Endodermal cell (in vitro differentiated cells): ENCODE measurements at regions not wholly inside any gene's neighbourhood (a gene's known extent, or its start where the extent isn't known, plus 50 kb on each side); places are given as distances from the start of the nearest gene placed in this dataset.

Source experiments
- DNase-seq: peaks from one replicate; pipeline ENCODE4 v3.0.0-alpha.2; 2017
- H3K27ac ChIP-seq: 2 replicates; pipeline ENCODE4 v1.5.1; 2013; ENCODE audit warnings: mild to moderate bottlenecking, low read depth, low read length, moderate library complexity
- H3K27me3 ChIP-seq: 2 replicates; pipeline ENCODE4 v1.6.1; 2013; ENCODE audit warnings: mild to moderate bottlenecking, low read length, moderate library complexity; ENCODE audit not compliant: insufficient read depth, control insufficient read depth, poor library complexity, severe bottlenecking
- H3K36me3 ChIP-seq: 2 replicates; pipeline ENCODE4 v1.7.0; 2013; ENCODE audit warnings: mild to moderate bottlenecking, low read length, moderate library complexity; ENCODE audit not compliant: control insufficient read depth, insufficient read depth
- H3K4me1 ChIP-seq: one replicate; pipeline ENCODE4 v1.7.0; 2013; ENCODE audit warnings: low read length; ENCODE audit not compliant: control insufficient read depth, insufficient read depth
- H3K4me3 ChIP-seq: 2 replicates; pipeline ENCODE4 v1.5.1; 2013; ENCODE audit warnings: mild to moderate bottlenecking, low read length, moderate library complexity
- H3K9ac ChIP-seq: 2 replicates; pipeline ENCODE4 v1.6.1; 2013; ENCODE audit warnings: mild to moderate bottlenecking, low read length, moderate library complexity; ENCODE audit not compliant: poor library complexity, severe bottlenecking; ENCODE audit errors: extremely low read depth
- H3K9me3 ChIP-seq: 2 replicates; pipeline ENCODE4 v1.6.1; 2013; ENCODE audit warnings: mild to moderate bottlenecking, low read length, moderate library complexity; ENCODE audit not compliant: control insufficient read depth
- H3K27ac Mint-ChIP-seq: 2 replicates; pipeline ENCODE4 v1.8.0; 2020; ENCODE audit warnings: mixed read lengths
- H3K27me3 Mint-ChIP-seq: 2 replicates; pipeline ENCODE4 v1.8.0; 2021; ENCODE audit warnings: mild to moderate bottlenecking, mixed read lengths; ENCODE audit not compliant: insufficient read depth
- H3K36me3 Mint-ChIP-seq: 2 replicates; pipeline ENCODE4 v1.8.0; 2020; ENCODE audit warnings: low read depth, mixed read lengths
- H3K4me1 Mint-ChIP-seq: 2 replicates; pipeline ENCODE4 v1.8.0; 2020; ENCODE audit warnings: mixed read lengths
- H3K4me3 Mint-ChIP-seq: 2 replicates; pipeline ENCODE4 v1.8.0; 2020; ENCODE audit warnings: mild to moderate bottlenecking, moderate library complexity, mixed read lengths
- H3K9me3 Mint-ChIP-seq: 2 replicates; pipeline ENCODE4 v1.8.0; 2020; ENCODE audit warnings: mild to moderate bottlenecking, mixed read lengths
- WGBS, 2 experiments: methylation state at CpG; one replicate each; pipeline versions ENCODE4 v1.1.5 to v1.1.7; 2013; ENCODE audit warnings: missing lambda C conversion rate in 2 of 2, mixed read lengths in 1 of 2; ENCODE audit not compliant: insufficient coverage in 1 of 2, insufficient read length in 1 of 2; 5-methylcytosine and 5-hydroxymethylcytosine counted together
- TF ChIP-seq, protein P1 (sequence below): fragments of 200-600 bp; sonication (generic); conservative IDR thresholded peaks from 2 replicates; pipeline ENCODE4 v1.5.0; 2021; ENCODE audit warnings: antibody characterized with exemption, mild to moderate bottlenecking

DNA sequence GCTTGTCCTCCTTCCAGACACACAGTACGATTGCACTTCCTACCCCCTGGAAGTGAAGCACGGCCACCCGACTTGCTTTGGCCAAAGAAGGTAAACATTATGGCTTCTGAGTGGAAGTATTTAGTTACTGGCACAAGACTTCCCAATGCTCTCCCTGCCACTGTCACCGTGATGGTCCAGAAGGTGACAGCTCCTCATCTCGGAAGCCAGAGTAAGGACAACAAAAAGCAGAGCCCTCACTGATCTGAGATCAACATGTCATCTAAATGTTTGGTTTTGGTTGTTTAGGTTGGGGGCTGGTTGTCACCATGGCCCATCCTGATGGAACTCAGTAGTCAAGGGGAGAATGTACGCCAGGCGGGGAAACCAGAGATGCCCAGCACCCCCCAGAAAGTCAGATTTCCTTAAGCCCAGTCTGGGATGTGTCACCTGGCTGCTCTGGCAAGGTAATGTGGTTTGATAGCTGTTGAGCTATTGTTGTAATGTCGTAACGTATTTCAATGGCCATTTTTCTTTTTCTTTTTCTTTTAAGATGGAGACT, 170.1 kb upstream of the ZNF536 start:
- DNase-seq = peak; percentile 20
- Histone ChIP-seq H3K9ac (no peak overlapping the region), H3K36me3 (no peaks in the 10 kb centered on the region), H3K4me3 (no peak overlapping the region), H3K27ac (no peak overlapping the region), H3K9me3 (no peaks in the 10 kb centered on the region), H3K4me1 (no peaks in the 10 kb centered on the region), H3K27me3 (no peaks in the 10 kb centered on the region)
- Mint-ChIP-seq H3K36me3 (no peaks in the 10 kb centered on the region), H3K27ac (no peak overlapping the region), H3K4me1 (no peaks in the 10 kb centered on the region), H3K27me3 (peaks cover 3% of the 10 kb centered on the region), H3K4me3 (no peak overlapping the region), H3K9me3 (peaks cover 7% of the 10 kb centered on the region)
- 84 to 85% methylated on average over 5 to 9 of the region's 9 CpGs for WGBS, 2 experiments
- TF ChIP-seq, protein P1, sequence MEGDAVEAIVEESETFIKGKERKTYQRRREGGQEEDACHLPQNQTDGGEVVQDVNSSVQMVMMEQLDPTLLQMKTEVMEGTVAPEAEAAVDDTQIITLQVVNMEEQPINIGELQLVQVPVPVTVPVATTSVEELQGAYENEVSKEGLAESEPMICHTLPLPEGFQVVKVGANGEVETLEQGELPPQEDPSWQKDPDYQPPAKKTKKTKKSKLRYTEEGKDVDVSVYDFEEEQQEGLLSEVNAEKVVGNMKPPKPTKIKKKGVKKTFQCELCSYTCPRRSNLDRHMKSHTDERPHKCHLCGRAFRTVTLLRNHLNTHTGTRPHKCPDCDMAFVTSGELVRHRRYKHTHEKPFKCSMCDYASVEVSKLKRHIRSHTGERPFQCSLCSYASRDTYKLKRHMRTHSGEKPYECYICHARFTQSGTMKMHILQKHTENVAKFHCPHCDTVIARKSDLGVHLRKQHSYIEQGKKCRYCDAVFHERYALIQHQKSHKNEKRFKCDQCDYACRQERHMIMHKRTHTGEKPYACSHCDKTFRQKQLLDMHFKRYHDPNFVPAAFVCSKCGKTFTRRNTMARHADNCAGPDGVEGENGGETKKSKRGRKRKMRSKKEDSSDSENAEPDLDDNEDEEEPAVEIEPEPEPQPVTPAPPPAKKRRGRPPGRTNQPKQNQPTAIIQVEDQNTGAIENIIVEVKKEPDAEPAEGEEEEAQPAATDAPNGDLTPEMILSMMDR = no peak

DNA sequence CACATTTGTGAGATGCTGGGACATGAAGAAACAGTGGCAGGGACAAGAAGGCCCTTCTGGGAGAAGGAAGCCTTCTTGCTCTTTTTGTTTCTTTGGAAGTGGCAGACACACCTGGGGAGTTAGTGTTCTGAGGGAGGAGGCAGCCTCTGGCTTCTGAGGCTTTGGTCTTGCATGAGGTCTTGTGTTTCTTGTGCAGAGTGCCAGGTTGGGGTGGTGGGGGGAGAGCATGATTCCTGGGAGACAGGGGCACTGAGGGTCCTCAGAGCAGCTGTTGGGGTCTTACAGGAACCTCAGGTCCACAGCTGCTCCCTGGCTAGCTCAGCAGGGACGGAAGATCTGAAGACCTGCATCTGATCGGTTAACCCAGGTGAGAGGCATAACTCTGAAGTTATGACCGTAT, 167.5 kb upstream of the ZNF536 start:
- H3K9ac ChIP-seq = no peak overlapping the region
- H3K36me3 ChIP-seq = no peaks in the 10 kb centered on the region
- DNase-seq = peak; percentile 18
- H3K9me3 Mint-ChIP-seq = no peaks in the 10 kb centered on the region
- no peaks in the 10 kb centered on the region for H3K36me3 Mint-ChIP-seq
- no peaks in the 10 kb centered on the region for H3K9me3 ChIP-seq
- no peaks in the 10 kb centered on the region for H3K4me1 Mint-ChIP-seq
- H3K4me3 ChIP-seq = no peak overlapping the region
- peaks cover 7% of the 10 kb centered on the region for H3K27me3 Mint-ChIP-seq
- H3K27ac Mint-ChIP-seq = no peak overlapping the region
- H3K27me3 ChIP-seq = no peaks in the 10 kb centered on the region
- no peak overlapping the region for H3K27ac ChIP-seq
- no peak overlapping the region for H3K4me3 Mint-ChIP-seq
- WGBS, 2 experiments = 85 to 96% methylated on average over 3 of the region's 3 CpGs
- H3K4me1 ChIP-seq = no peaks in the 10 kb centered on the region
- TF ChIP-seq, protein P1 = no peak

DNA sequence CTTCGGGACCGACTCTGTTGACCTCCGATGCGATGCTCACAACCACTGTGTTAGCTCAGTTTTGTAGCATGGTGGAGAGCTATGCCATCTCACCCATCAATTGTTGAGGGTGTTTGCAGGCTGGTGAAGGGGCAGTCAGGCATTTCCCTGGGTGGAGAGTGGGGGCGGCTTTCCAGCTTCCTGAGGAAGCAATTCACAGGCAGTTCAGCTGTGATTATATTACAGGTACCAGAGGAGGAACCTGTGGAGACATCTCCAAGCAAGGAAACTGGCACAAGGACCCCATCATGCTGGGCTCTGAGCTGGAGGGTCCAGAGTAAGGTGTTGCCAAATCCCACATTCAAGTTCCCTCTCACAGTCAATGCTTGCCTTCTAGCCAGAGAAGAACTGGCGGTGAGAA, 166.0 kb upstream of the ZNF536 start:
- H3K27ac Mint-ChIP-seq = no peak overlapping the region
- 91 to 94% methylated on average over 6 of the region's 6 CpGs for WGBS, 2 experiments
- H3K4me1 ChIP-seq = no peaks in the 10 kb centered on the region
- H3K4me3 ChIP-seq = no peak overlapping the region
- no peak for DNase-seq
- TF ChIP-seq, protein P1 = no peak
- H3K27ac ChIP-seq = no peak overlapping the region
- H3K27me3 ChIP-seq = no peaks in the 10 kb centered on the region
- no peaks in the 10 kb centered on the region for H3K36me3 Mint-ChIP-seq
- no peaks in the 10 kb centered on the region for H3K9me3 ChIP-seq
- peaks cover 8% of the 10 kb centered on the region for H3K27me3 Mint-ChIP-seq
- H3K4me1 Mint-ChIP-seq = no peaks in the 10 kb centered on the region
- no peak overlapping the region for H3K9ac ChIP-seq
- H3K4me3 Mint-ChIP-seq = no peak overlapping the region
- H3K9me3 Mint-ChIP-seq = no peaks in the 10 kb centered on the region
- H3K36me3 ChIP-seq = no peaks in the 10 kb centered on the region
